Left lobe of liver (tissue), 2 donors: ENCODE measurements at regions not wholly inside any gene's neighbourhood (a gene's known extent, or its start where the extent isn't known, plus 50 kb on each side); places are given as distances from the start of the nearest gene placed in this dataset.

Source experiments
- ATAC-seq: fragments of 200-7000 bp; cut with Tn5 transposase; one replicate; pipeline ENCODE4 v1.9.1; 2020; ENCODE audit warnings: mild to moderate bottlenecking, moderate library complexity
- DNase-seq: peaks from one replicate; pipeline ENCODE4 v3.0.0-alpha.2; 2020; ENCODE audit warnings: low spot score
- donor health status: DM: no; HTN: no; CAD: no; lungs with moderate emphysema.
- donor health status: DM: no; HTN: yes; CAD: no.

DNA sequence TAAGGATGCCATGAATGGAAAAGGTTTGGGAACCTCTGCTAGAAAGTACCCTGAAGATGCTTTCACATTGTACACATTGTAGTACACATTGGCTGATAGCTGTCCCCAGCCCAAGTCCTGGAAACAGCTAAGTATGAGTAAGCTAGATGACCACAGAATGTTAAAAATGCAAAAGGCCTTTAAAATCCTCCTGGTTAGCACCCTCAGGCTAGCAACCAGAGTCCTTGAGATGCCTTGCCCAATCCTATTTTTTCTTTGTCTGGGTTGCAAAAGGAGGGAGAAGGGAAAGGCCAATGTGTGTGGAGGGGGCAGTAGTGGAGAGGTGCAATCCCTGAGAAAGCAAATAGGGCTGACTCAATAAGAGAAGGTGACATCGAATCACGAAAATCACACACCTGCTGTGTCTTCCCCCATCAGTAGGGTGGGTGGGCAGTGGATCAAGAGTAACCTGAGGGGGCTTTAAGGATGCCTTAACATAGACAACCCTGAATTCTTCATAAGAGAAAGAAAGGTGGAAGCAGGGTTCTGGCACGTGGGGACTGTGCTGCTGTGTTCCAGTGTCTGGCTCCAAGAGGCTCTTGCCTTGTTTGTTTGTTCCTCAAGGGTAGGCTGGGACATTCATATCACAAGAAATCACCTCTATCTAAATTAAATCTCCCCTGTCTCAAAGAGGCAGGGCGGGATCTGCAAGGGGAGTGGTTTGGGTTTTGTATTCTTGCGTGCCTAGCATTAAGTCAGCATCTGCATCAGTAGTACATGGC is 266.2 kb upstream of the PLXNA2 start:
- ATAC-seq, result no peak

DNA sequence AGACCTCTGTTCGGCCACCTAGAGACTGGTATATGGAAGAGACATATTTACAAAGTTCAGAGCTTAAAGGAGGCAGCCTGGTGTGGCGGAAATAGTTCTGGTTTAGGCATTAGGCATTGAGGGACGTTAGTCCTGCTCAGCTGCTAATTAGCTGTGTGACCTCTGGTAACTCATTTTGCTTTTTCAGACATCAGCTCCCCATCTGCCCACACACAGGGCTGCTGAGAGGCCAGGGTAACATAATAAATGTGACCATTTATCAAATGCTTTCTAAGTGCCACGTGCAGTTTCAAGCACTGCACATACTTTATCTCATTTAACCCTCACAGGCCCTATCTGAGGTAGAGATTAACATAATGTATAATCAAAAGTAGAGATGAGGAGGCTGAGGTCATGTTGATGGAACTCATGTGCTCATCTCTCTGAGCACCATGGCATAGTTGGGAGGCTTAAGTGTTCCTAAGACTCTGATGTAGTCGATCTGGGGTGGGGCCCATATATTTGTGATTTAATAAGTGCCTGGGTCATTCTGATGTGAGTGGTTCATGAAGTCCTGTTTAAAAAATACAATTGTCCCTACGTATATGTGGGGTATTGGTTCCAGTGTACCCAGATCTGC is 267.2 kb upstream of the PLXNA2 start:
- ATAC-seq (no peak), DNase-seq (no peak)

More for the DNA sequence above, 266.2 kb upstream of the PLXNA2 start:
- no peak for DNase-seq

DNA sequence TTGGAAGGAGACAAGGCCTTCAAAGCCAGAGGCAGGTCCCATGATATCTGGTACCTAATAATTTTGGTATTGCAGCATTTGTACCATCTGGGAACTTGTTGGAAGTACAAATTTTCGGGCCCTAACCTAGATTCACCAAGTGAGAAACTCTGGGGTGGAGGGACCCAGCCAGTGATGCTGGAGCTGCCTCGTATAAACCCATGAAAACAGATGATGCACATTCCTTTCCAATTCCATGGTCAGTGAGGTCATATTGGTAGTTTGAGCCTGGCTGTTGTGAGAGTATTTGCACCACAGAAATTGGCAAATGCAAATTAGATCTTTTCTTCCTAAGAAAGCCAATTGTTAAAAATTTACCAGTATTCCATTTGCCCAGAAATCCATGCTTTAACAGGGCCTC is 269.6 kb upstream of the PLXNA2 start:
- no peak for DNase-seq
- ATAC-seq, result no peak

DNA sequence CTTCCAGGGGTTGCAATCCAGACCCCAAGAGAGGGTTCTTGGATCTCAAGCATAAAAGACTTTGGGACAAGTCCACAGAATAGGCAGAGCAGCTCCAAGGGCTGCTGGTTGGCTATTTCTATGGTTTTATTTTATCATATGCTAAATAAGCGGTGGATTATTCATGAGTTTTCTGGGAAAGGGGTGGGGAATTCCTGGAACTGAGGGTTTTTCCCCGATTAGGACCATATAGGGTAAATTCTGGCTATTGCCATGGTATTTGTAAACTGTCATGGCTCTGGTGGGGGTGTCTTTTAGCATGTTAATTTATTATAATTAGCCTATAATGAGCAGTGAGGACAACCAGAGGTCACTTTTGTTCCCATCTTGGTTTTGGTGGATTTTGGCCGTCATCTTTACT is 270.9 kb upstream of the PLXNA2 start:
- no peak for DNase-seq
- no peak for ATAC-seq

DNA sequence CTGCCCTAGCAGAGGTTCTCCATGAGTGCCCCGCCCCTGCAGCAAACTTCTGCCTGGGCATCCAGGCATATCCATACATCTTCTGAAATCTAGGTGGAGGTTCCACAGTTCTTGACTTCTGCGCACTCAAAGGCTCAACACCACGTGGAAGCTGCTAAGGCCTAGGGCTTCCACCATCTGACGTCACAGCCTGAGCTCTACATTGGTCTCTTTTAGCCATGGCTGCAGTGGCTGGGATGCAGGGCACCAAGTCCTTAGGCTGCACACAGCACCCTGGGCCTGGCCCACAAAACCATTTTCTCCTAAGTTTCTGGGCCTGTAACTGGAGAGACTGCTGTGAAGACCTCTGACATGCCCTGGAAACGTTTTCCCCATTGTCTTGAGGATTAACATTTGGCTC is 272.6 kb upstream of the PLXNA2 start:
- ATAC-seq (no peak), DNase-seq (no peak)

DNA sequence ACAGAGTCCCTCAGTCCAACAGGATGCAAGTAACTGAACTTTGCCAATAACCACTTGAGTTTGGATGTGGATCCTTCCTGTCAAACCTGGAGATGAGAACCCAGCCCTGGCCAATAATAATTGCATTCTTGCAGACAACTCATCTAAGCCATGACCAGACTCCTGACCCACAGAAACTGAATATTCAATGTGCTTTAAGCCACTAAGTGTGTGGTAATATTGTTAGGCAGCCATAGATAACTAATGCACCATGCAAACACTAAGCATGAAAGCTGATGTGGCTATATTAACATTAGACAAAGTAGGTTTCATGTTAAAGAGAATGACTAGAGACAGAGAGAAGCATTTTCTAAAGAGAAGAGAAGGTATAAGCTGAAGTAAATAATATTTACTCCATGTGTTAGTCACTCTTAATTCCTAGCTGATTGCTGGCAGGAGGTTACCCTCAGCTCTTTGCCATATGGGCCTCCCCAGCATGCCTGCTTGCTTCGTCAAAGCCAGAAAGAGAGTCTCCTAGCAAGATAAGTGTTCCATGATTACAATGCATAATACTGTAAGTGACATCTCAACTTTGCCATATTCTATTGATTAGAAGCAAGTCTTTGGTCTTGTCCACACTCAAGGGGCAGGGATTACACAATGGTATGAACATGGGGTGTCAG is 276.4 kb upstream of the PLXNA2 start:
- ATAC-seq (no peak), DNase-seq (no peak)

DNA sequence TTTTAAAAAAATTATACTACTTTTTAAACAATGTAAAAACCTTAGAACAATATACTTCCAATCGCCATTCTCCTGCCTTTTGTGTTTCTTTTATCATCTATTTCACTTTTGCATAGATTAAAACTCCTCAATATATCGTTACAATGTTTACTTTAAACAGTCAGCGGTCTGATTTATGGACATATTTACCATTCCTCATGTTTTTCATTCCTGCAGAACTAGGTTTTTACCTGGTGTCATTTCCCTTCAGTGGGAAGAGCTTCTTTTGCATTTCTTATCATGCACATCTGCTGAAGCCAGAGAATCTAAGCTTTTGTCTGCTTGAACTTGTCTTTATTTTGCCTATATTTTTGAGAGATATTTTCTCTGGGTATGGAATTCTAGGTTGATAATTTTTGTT is 277.4 kb upstream of the PLXNA2 start:
- DNase-seq, result no peak
- ATAC-seq, result no peak

DNA sequence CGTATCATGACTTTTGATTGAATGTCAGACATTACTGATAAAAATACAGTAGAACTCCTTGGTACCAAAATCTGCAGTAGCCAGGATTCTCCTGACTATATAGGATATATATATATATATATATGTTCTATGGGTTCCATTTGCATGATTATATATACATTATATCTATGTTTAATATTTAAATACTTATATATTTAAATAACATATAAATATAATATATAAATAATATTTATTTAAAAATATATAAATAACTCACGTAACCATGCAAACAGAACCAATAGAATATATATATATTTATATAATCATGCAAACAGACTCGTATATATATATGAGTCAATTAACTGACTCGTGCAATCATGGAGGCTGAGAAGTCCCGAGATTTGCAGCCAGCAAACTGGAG is 278.8 kb upstream of the PLXNA2 start:
- ATAC-seq, result no peak
- DNase-seq, result no peak

DNA sequence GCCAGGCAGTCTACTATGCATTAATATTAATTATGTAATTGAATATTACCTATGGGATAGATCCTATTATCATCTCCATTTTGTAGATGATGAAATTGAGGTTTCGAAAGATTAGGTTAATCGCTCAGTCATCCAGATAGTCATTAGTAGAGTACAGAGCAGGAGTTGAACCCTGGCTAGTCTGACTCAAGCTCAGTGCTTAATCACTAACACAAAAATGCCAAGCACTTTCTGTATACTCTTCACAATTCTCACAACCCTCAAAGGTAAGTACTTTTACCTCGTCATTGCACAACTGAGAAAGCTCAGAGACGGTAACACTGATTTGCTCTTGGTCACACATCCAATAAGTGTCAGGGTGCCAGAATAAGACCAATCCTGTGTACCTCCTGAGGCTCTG is 280.2 kb upstream of the PLXNA2 start:
- ATAC-seq (no peak), DNase-seq (no peak)

DNA sequence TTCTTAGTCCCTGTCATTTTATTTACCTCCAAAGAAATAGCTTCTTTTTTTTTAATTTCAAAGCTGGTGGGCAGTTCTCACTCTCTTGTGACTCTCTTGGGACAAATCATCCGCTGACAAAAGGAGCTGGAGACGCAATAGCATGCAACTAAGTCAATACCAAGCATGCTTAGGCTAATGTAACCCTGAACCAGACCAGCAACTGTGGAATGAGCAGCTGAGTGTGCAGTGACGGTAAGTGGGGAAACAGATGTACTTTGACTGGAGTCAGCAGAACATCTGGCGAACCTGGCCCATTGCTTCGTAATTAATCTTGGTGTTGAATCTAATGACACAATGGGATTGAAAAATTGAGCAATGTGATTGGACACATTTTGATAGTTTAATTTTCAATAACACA is 280.7 kb upstream of the PLXNA2 start:
- DNase-seq (no peak), ATAC-seq (no peak)

DNA sequence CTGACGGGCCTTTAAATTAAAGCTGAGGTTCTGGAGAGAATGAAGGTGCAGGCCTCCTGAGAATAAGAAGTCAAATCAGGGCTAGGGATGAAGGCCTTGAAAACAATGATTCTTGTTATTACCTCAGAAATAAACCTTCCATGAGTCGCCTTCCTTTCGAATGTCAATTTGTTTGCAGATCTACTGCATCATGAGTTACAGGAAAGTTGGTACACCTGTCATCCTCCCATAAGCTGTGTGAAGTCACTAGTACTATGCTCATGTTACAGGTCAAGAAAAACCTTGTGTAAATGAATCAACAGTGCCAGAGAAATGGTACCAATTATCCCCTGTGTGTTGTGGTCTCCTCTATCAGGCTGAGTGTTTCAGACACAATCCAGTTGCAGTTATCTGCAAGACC is 281.2 kb upstream of the PLXNA2 start:
- DNase-seq (no peak), ATAC-seq (no peak)

DNA sequence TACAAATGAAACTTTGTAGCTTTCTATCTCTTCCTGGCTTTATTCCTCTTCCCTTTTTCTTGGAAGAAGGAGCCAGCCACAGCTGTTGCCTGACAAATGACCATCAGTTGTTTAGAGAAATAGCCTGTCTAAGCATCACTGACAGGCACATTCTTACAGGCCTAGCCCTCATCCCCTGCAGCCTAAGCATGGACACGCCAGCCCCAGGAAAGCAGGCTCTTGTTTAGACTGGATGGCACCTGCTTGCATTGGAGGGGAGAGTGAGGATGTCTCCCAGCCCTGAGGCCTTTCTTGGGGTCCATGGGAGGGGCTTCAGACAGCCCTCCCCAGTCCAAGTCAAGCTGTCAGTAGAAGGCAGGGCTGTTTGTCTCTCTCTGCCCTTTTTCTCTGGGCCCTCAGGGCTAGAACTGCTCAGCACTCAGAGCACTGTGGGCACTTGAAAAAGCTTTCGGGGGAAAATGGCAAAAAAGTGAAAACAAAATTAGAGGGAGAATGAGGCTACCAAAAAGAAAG is 282.5 kb upstream of the PLXNA2 start:
- DNase-seq (no peak), ATAC-seq (no peak)

DNA sequence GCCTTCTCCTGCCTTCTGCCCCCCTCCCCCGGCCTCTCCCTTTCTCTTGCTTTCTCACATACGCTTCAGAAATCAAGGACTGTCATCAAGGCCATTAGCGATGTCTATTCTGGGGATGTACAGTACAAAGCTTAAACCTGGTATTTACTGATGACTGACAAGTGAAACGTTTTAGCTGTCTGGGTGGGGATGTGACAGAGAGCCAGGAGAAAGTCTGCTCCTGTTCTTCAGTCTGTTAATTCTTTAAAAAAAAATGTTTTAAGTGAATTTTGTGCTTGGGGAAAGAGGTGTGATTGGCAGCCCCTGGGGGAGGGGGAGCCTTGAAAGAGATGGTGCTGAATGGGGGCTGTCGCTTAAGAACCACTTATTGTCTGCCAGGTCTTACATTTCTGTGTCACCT is 283.0 kb upstream of the PLXNA2 start:
- ATAC-seq, result no peak
- no peak for DNase-seq

DNA sequence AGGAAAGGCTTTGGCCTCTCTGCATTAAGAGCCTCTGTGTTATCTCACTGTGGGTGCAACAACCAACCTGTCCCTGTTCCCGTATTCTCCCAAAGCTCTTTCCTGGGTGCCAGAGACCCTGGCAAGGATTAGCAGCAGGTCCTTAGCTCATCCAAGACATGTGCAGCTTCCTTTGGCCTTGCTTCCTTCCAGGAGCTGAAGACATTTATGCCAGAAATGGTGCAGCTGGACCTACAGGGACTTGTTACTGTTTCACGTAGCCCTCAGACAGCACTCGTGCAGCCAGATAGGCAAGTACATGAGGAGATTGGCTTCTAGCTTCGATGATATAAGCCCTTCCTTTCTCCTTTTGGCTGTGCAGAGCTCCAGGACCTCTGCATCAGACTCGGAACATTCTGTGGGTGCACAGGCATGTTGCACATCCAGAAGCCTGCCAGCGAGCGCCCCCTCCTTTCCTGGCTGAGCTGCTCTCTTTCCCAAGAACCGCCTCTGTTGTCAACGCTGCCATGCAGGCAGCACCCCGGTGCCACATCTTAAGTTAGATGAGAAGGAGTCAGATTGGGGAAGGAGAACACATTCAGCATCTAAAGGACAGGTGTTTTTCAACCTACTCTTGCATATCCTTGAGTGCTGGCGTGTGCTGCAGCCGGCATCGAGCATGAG is 284.5 kb upstream of the PLXNA2 start:
- ATAC-seq, result no peak
- no peak for DNase-seq

DNA sequence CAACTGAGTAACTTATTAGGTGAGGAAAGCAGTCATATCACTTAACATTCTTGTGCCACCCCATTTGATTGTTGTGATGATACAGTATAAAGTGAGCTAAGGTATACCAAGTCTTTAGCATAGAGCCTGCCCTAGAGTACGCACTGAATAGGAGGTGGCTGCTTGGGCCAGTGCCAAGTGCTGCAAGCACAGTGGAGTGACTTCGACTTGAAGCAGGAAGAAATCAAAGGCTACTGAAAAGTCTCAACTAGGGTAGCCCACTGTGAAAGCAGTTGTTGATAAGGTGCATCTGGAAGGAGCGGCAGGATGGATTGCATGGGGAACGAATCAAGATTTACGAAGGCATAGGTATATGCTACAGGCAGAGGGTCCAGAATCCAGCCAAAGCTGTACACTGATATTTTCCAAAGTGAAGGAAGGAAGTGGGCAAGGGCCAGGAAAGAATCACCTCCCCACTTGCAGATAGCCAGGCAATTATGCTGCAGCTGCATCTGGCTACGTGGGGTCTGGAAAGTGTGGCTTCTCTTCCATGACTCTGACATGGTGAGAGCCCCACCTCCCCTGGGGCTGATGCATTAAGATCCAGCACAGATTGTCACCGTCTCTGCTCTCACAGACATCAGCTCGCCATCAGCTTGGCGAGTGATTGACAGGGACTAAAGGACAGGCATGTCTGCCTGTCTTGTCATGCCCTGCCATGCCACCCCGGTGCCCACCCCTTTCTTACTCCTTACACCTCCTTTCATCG is 287.0 kb upstream of the PLXNA2 start:
- no peak for ATAC-seq

DNA sequence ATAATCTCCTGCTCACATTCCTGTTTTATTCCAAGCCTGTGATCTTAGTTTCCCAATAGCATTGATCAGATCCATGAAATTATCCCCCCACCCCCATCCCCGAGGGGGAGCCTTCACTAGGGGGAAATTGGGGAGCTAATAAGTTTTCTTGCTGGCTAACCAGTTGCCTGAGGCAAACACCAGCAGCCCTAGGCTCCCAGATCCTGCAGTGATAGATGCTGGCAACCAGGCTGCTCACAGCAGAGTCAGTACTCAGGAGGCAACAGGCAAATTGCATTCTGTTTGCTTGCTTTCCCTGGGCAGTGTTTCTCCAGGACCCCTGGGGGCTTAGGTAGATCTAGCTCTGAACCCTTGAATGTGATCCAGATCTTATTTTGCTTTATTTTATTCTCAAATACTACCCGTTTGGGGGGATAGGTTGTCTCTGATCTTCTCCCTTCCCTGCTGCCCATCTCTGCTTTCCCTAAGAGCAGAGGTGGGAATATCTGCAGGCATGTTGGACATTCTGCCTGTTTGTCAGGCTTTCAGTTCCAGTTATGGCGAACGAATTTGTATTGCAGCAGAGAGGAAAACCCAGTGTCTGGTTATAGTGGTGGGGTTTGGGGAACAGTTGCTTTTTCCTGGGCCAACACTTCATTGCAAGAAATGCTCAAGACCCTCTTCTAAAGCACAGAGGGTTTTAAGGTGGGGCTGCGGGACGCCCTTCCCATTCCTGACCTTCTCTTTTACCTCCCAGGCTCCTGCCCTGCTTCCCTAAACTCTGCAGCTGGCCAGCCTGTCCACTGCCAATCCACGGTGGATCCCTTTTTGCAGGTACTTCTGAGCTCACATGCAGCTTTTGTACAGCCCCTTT is 289.8 kb upstream of the PLXNA2 start:
- DNase-seq, result no peak
- no peak for ATAC-seq

More for the DNA sequence above, 287.0 kb upstream of the PLXNA2 start:
- no peak for DNase-seq

DNA sequence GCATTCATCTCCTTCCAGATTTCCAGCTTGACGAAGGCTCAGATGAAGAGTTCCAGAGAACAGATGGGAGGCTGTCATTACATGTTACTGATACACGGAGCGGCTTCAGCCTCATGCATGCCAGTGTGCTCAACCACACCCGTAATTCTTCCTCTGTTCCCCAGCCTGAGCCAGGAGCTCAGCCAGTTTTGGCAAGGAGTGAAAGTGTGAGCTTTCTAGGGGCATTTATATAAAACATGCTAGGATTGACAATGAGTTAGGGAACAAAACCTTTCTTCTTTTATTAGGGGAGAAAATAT is 290.4 kb upstream of the PLXNA2 start:
- DNase-seq, result no peak
- ATAC-seq, result no peak

DNA sequence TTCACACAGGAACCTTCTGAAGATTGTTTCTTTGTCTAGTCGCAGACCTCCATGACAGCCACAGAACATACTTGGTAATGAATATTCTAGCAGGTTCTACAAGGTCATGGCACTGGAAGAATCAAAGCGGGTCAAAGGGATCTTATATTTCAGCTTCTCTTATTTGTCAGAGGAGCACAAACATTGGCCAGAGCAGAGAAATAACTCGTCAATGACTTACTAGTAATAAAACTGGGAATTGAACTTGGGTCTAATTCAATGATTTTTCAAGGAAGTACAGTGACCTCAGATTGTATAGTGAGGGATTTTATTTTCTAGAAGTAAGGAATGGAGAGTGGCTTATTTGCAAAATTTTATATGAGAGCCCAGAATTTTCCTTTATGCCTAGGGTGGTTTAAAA is 290.8 kb upstream of the PLXNA2 start:
- ATAC-seq, result no peak
- no peak for DNase-seq

DNA sequence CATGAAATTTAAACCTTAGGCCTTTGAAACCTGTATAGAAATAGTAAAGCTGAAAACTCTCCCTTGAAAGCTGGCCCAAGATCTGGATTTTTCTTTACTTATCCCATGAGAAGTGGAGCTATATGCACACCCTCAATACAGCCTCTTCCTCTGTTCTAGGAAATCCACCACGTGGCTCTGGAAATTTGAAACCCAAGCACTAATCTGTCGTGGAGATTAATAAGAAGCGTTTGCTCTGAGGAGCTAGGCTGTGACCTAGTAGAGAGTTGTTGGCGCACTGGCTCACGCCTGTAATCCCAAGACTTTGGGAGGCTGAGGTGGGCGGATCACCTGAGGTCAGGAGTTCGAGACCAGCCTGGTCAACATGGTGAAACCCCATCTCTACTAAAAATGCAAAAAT is 291.3 kb upstream of the PLXNA2 start:
- no peak for DNase-seq
- no peak for ATAC-seq

DNA sequence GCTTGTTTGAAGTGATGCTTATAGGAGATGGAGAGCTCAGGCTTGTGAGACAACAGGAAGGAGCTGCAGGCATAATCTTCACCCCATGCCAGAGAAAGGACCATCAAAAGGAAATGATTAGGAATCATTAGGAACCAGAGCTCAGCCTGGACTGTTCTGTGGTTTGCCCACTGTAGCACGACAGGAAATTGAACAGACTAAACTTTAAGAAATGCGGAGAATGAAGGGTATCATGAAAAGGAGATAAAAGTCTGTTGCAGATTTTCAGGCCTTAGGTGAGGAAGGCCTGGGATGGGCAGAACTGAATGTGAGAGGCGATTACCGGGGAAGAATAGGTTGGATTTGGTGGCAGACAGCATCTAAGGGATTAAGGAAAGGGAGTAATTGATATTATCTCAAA is 292.0 kb upstream of the PLXNA2 start:
- ATAC-seq (no peak), DNase-seq (no peak)
